Activated naive CD8-positive, alpha-beta T cell treated with anti-CD3 and anti-CD28 coated beads, Interleukin-2, amount 10 ng/mL, durations not matched to agents 7 days and 5 days (primary cell): ENCODE measurements at regions not wholly inside any gene's neighbourhood (a gene's known extent, or its start where the extent isn't known, plus 50 kb on each side); places are given as distances from the start of the nearest gene placed in this dataset.
"Not testable (repeated sequence)": the region's sequence is repeated elsewhere in the genome, so short reads cannot be mapped to it uniquely, and the experiment has no call there.

Experiments
- ATAC-seq: fragments of 150-1000 bp; cut with Tn5 transposase; one replicate; pipeline ENCODE4 v1.10.0; 2021; ENCODE audit warnings: low read depth, moderate library complexity
- POLR2A ChIA-PET: fragments of 350-600 bp; sonication (Branson Sonifier 250); formaldehyde crosslinking; loops from one replicate; lab custom pipeline; 2021; ENCODE audit warnings: antibody characterized with exemption; lab: Charles Lee
- DNase-seq: peaks from one replicate; pipeline ENCODE4 v3.0.0; 2021
- H3K27ac Mint-ChIP-seq: one replicate; pipeline ENCODE4 v1.8.0; 2022; ENCODE audit warnings: mild to moderate bottlenecking, mixed read lengths
- H3K27me3 Mint-ChIP-seq: one replicate; pipeline ENCODE4 v1.8.0; 2022; ENCODE audit warnings: mild to moderate bottlenecking, moderate library complexity, mixed read lengths
- H3K36me3 Mint-ChIP-seq: one replicate; pipeline ENCODE4 v1.8.0; 2021; ENCODE audit warnings: mild to moderate bottlenecking, mixed read lengths
- H3K4me1 Mint-ChIP-seq: one replicate; pipeline ENCODE4 v1.8.0; 2021; ENCODE audit warnings: mixed read lengths
- H3K4me3 Mint-ChIP-seq: one replicate; pipeline ENCODE4 v1.8.0; 2022; ENCODE audit warnings: mild to moderate bottlenecking, moderate library complexity, mixed read lengths
- H3K9me3 Mint-ChIP-seq: one replicate; pipeline ENCODE4 v1.8.0; 2021; ENCODE audit warnings: mixed read lengths

DNA sequence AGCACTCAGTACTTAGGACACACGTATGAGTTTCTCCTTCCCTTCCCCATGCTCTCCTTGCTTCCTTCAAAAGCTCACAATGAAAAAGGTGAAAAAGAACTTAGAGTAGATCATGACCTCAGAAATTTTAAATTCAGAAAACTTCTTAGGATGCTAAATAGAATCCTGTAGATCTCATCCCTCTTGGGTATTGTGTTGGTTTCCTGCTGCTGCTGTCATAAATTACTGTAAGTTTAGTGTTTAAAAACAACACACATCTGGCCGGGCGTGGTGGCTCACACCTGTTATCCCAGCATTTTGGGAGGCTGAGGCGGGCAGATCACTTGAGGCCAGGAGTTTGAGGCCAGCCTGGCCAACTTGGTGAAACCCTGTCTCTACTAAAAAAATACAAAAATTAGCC lies 106.9 kb downstream of the SOCS6 start:
- H3K4me3 Mint-ChIP-seq, H3K27me3 Mint-ChIP-seq, H3K36me3 Mint-ChIP-seq, H3K9me3 Mint-ChIP-seq, DNase-seq, H3K4me1 Mint-ChIP-seq, ATAC-seq, H3K27ac Mint-ChIP-seq, POLR2A ChIA-PET: not testable (repeated sequence)

- Mint-ChIP-seq H3K27ac (no peak overlapping the region), H3K4me3 (no peak overlapping the region), H3K9me3 (no peaks in the 10 kb centered on the region), H3K27me3 (no peaks in the 10 kb centered on the region), H3K4me1 (no peaks in the 10 kb centered on the region), H3K36me3 (no peaks in the 10 kb centered on the region)
- DNase-seq: no peak
- ATAC-seq: no peak
- POLR2A ChIA-PET: no interaction called here
Measured at GRCh38 chr18:70394672-70395071, 105.8 kb downstream of the SOCS6 start.

- Mint-ChIP-seq H3K27me3 (no peaks in the 10 kb centered on the region), H3K4me3 (no peak overlapping the region), H3K4me1 (no peaks in the 10 kb centered on the region), H3K36me3 (no peaks in the 10 kb centered on the region), H3K27ac (no peak overlapping the region), H3K9me3 (no peaks in the 10 kb centered on the region)
- no peak for DNase-seq
- POLR2A ChIA-PET: no interaction called here
- no peak for ATAC-seq
Measured at GRCh38 chr18:70390371-70391090, 101.7 kb downstream of the SOCS6 start.

- H3K4me3 Mint-ChIP-seq, H3K27ac Mint-ChIP-seq, H3K27me3 Mint-ChIP-seq, ATAC-seq, DNase-seq, H3K36me3 Mint-ChIP-seq, H3K4me1 Mint-ChIP-seq, POLR2A ChIA-PET, H3K9me3 Mint-ChIP-seq: not testable (repeated sequence)
Measured at GRCh38 chr18:70389036-70389435, 100.2 kb downstream of the SOCS6 start.

DNA sequence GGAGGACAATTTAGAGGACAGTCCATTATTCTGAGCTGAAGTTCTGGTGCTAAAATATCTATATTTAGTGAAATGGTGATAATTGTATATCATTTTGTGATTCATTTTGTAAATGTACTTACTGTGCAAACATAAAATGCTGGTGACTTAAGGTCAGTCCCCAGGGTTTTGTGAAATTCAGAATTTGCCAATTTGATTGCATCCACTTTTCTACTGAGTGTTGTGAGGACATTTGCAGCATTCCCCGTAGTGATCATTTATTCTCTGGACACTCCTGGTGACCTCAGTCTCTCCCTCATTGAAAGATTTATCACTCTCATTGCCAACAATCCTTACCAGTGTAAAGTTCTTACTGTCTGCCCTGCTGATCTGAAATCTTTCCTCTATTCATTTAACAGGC lies 98.2 kb downstream of the SOCS6 start:
- Mint-ChIP-seq H3K36me3 (no peaks in the 10 kb centered on the region), H3K27me3 (no peaks in the 10 kb centered on the region), H3K9me3 (no peaks in the 10 kb centered on the region), H3K27ac (no peak overlapping the region), H3K4me3 (no peak overlapping the region), H3K4me1 (no peaks in the 10 kb centered on the region)
- no peak for ATAC-seq
- DNase-seq: no peak
- POLR2A ChIA-PET: no interaction called here

DNA sequence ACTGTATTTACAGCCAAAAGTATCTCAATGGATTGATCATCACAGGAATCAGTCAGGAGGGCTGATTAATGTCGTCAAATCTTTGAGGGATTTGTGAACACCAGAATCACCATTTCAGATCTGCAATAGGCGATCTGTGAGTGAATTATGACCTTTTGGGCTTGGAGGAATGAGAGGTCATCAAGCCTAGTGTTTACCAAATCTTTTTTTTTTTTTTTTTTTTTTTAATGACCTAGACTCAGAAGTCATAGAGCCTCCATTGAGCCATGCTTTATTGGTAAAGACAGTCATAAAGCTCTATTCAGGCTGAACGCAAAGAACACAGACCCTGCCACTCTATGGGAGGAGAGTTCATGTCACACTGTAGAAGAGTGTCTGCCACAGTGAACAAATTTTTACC lies 97.7 kb downstream of the SOCS6 start:
- H3K4me3 Mint-ChIP-seq: no peak overlapping the region
- ATAC-seq (no peak), DNase-seq (no peak)
- POLR2A ChIA-PET: no interaction called here
- H3K4me1 Mint-ChIP-seq: no peaks in the 10 kb centered on the region
- no peak overlapping the region for H3K27ac Mint-ChIP-seq
- H3K36me3 Mint-ChIP-seq: no peaks in the 10 kb centered on the region
- H3K27me3 Mint-ChIP-seq: no peaks in the 10 kb centered on the region
- no peaks in the 10 kb centered on the region for H3K9me3 Mint-ChIP-seq

GRCh38 chr18:70385474-70385873 lies 96.6 kb downstream of the SOCS6 start:
- H3K27me3 Mint-ChIP-seq: no peaks in the 10 kb centered on the region
- H3K36me3 Mint-ChIP-seq: no peaks in the 10 kb centered on the region

GRCh38 chr18:70384181-70384790 lies 95.4 kb downstream of the SOCS6 start:
- POLR2A ChIA-PET: no interaction called here
- Mint-ChIP-seq H3K4me3 (no peak overlapping the region), H3K27ac (no peak overlapping the region), H3K9me3 (no peaks in the 10 kb centered on the region), H3K36me3 (no peaks in the 10 kb centered on the region), H3K4me1 (no peaks in the 10 kb centered on the region), H3K27me3 (no peaks in the 10 kb centered on the region)
- DNase-seq: no peak
- no peak for ATAC-seq

More at GRCh38 chr18:70385474-70385873, 96.6 kb downstream of the SOCS6 start:
- POLR2A ChIA-PET: no interaction called here
- H3K4me1 Mint-ChIP-seq: no peaks in the 10 kb centered on the region
- no peak overlapping the region for H3K27ac Mint-ChIP-seq
- DNase-seq (no peak), ATAC-seq (no peak)
- H3K4me3 Mint-ChIP-seq: no peak overlapping the region
- H3K9me3 Mint-ChIP-seq: no peaks in the 10 kb centered on the region

- ATAC-seq (no peak), DNase-seq (no peak)
- H3K4me3 Mint-ChIP-seq: no peak overlapping the region
- H3K4me1 Mint-ChIP-seq: no peaks in the 10 kb centered on the region
- no peaks in the 10 kb centered on the region for H3K27me3 Mint-ChIP-seq
- no peaks in the 10 kb centered on the region for H3K9me3 Mint-ChIP-seq
- H3K27ac Mint-ChIP-seq: no peak overlapping the region
- H3K36me3 Mint-ChIP-seq: no peaks in the 10 kb centered on the region
- POLR2A ChIA-PET: no interaction called here
Measured at GRCh38 chr18:70382992-70383717, 94.3 kb downstream of the SOCS6 start.

DNA sequence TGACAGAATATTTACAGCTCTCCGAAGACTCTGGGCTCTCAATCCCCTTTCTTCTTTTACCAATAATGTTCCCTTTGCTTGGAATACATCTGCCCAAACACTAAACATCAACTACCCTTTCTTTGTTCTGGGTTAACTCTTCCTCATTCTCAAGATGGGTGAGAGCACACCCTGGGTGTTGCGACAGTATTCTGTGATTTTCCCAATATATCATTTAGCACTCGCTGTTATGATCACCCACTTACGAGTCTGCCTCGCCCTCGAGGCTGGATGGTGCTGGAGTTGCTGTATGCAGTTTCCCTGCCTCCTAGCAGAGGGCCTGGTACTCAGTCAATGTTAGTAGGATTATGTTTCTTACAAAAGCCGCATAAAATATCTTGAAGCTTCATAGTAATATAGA lies 93.2 kb downstream of the SOCS6 start:
- Mint-ChIP-seq H3K9me3 (no peaks in the 10 kb centered on the region), H3K4me3 (no peak overlapping the region), H3K27me3 (no peaks in the 10 kb centered on the region), H3K27ac (no peak overlapping the region), H3K4me1 (no peaks in the 10 kb centered on the region), H3K36me3 (no peaks in the 10 kb centered on the region)
- POLR2A ChIA-PET: no interaction called here
- no peak for ATAC-seq
- DNase-seq: no peak

DNA sequence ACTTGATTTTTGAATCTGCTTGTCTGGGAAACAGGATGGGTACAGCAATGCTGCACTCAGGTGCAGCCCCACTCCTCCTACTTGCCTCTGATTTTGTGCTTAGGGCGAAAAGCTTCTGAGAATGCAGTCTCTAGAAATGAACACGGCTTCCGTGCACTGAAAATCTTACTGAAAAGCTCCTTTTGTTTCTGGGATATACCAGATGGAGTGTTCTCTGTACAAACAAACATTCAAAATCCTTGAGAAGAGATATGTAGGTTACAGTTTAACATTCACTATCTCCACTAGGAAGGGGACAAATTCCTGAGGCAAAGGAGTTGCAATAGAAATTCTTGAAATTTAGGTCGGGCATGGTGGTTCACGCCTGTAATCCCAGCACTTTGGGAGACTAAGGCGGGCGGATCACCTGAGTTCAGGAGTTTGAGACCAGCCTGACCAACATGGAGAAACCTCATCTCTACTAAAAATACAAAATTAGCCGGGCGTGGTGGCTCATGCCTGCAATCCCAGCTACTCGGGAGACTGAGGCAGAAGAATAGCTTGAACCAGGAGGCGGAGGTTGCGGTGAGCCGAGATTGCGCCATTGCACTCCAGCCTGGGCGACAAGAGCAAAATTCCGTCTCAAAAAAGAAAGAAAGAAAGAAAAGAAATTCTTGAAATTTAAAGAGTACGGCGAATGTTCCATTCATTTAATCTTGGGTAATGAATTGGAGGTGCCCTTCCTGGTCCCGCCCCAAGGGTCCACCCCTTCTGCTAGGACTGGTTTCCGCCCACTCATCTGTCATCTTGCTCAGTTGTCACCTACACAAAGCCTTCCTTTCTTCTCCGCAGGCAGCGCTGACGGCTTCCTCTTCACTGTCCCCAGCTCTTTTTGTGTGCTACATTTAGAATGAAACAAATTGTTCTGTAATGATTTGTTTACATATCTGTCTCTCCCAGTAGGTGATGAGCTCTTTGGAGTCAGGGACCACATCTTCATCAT lies 92.4 kb downstream of the SOCS6 start:
- Mint-ChIP-seq H3K27me3 (no peaks in the 10 kb centered on the region), H3K4me1 (no peaks in the 10 kb centered on the region), H3K4me3 (peak overlapping the region; percentile 1), H3K36me3 (no peaks in the 10 kb centered on the region), H3K9me3 (no peaks in the 10 kb centered on the region), H3K27ac (no peak overlapping the region)
- DNase-seq (no peak), ATAC-seq (no peak)
- POLR2A ChIA-PET: no interaction called here
